Natural killer cell (primary cell): ENCODE measurements at regions not wholly inside any gene's neighbourhood (a gene's known extent, or its start where the extent isn't known, plus 50 kb on each side); places are given as distances from the start of the nearest gene placed in this dataset.

Experiments used
- ATAC-seq, 3 donors: fragments of 150-1000 bp in 2 of 3; fragments of 200-7000 bp in 1 of 3; cut with Tn5 transposase; 1 replicate in 1 of 3; 2 replicates in 2 of 3; pipeline ENCODE4 v1.10.0; 2021; ENCODE audit warnings: mild to moderate bottlenecking in 2 of 3, moderate library complexity in 2 of 3
- DNase-seq, 2 donors: peaks; one replicate each; pipeline versions ENCODE4 v3.0.0 to v3.0.0-alpha.2; 2013 to 2021; ENCODE audit warnings: mixed read lengths in 1 of 2
- H3K27ac ChIP-seq: one replicate; pipeline ENCODE4 v1.5.1; 2013; ENCODE audit warnings: mild to moderate bottlenecking, low read length
- H3K27me3 ChIP-seq: one replicate; pipeline ENCODE4 v1.6.1; 2013; ENCODE audit warnings: low read length; ENCODE audit not compliant: control insufficient read depth, insufficient read depth
- H3K36me3 ChIP-seq: one replicate; pipeline ENCODE4 v1.6.1; 2013; ENCODE audit warnings: low read length; ENCODE audit not compliant: control insufficient read depth, insufficient read depth
- H3K4me1 ChIP-seq: one replicate; pipeline ENCODE4 v1.6.1; 2013; ENCODE audit warnings: low read length; ENCODE audit not compliant: control insufficient read depth, insufficient read depth
- H3K4me3 ChIP-seq: one replicate; pipeline ENCODE4 v1.5.1; 2013; ENCODE audit warnings: low read length
- H3K9me3 ChIP-seq: one replicate; pipeline ENCODE4 v1.6.1; 2013; ENCODE audit warnings: low read length; ENCODE audit not compliant: control insufficient read depth, insufficient read depth
- H3K27ac Mint-ChIP-seq, 2 donors: one replicate each; pipeline ENCODE4 v1.8.0; 2022; ENCODE audit warnings: mild to moderate bottlenecking in 2 of 2, mixed read lengths in 2 of 2, moderate library complexity in 1 of 2
- H3K27me3 Mint-ChIP-seq, 2 donors: one replicate each; pipeline ENCODE4 v1.8.0; 2022; ENCODE audit warnings: low read depth in 2 of 2, mixed read lengths in 2 of 2
- H3K36me3 Mint-ChIP-seq: one replicate; pipeline ENCODE4 v1.8.0; 2022; ENCODE audit warnings: mixed read lengths
- H3K4me1 Mint-ChIP-seq, 2 donors: one replicate each; pipeline ENCODE4 v1.8.0; 2022; ENCODE audit warnings: mixed read lengths in 2 of 2
- H3K4me3 Mint-ChIP-seq: one replicate; pipeline ENCODE4 v1.8.0; 2022; ENCODE audit warnings: mild to moderate bottlenecking, moderate library complexity, mixed read lengths
- H3K9me3 Mint-ChIP-seq, 2 donors: one replicate each; pipeline ENCODE4 v1.8.0; 2022; ENCODE audit warnings: mixed read lengths in 2 of 2
- WGBS: methylation state at CpG from one replicate; pipeline ENCODE4 v1.1.7; 2013; ENCODE audit warnings: missing lambda C conversion rate; ENCODE audit not compliant: insufficient coverage; 5-methylcytosine and 5-hydroxymethylcytosine counted together
- intact Hi-C: fragments of 100-400 bp; cut with micrococcal nuclease; formaldehyde crosslinking; loops from one replicate; pipeline ENCODE4 v1.14.2; 2022
- TF ChIP-seq, protein P1 (sequence below): fragments of 200-600 bp; IDR thresholded peaks from one replicate; pipeline ENCODE4 v1.8.0; 2022; ENCODE audit warnings: antibody characterized with exemption

DNA sequence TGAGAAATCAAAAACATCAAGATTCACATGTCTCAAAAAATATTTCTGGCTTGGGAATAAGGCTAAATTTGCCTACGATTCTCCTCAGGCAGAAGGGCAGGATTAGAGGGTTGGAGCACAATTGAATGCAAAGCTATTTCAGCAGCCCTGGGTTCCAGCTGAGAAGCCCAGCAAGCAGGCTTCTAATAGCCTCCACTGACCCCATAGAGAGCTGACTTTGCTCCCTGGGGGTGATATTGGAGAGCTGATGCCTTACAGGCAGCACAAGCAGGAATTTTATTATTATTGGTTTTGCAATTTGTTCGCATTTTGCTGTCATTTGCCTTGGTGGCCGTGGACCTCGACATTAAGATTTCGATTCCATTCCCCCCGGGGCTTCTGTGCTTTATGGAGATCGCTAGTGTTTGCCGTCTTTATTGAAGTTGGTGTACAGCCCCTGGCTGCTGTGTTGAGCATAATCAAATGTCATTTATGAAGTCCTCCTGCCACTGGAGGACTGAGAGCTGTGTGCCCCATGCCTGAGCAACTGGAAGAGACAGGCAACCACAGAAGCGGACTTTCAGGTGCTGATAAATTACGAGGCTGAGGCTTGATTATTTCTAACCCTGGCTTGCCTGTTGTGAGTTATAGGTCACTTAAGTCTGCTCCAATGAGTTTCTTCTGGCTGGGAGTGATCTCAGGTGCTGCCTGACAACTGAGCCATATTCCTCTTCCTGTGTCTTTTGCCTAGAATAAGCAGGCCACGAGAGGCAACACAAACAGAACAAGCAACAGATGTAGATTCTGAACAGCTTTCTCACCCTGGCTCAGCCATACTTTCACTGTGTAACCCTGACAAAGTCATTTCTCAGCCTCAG, 518.4 kb upstream of the CAMK1G start:
- peaks cover 0 to 4% of the 10 kb centered on the region in 2 donors for H3K9me3 Mint-ChIP-seq
- no peak for DNase-seq
- no peak overlapping the region for H3K4me3 Mint-ChIP-seq
- H3K27ac ChIP-seq: no peak overlapping the region
- WGBS: 88% methylated on average over 11 of the region's 11 CpGs
- no peak overlapping the region for H3K27ac Mint-ChIP-seq
- H3K4me3 ChIP-seq: no peak overlapping the region
- H3K36me3 Mint-ChIP-seq: no peaks in the 10 kb centered on the region
- H3K27me3 Mint-ChIP-seq: peaks cover 3 to 6% of the 10 kb centered on the region in 2 donors
- no peaks in the 10 kb centered on the region for H3K36me3 ChIP-seq
- no peaks in the 10 kb centered on the region for H3K4me1 ChIP-seq
- no peaks in the 10 kb centered on the region for H3K4me1 Mint-ChIP-seq
- no peak for ATAC-seq
- H3K27me3 ChIP-seq: no peaks in the 10 kb centered on the region
- no peaks in the 10 kb centered on the region for H3K9me3 ChIP-seq
- TF ChIP-seq, protein P1, sequence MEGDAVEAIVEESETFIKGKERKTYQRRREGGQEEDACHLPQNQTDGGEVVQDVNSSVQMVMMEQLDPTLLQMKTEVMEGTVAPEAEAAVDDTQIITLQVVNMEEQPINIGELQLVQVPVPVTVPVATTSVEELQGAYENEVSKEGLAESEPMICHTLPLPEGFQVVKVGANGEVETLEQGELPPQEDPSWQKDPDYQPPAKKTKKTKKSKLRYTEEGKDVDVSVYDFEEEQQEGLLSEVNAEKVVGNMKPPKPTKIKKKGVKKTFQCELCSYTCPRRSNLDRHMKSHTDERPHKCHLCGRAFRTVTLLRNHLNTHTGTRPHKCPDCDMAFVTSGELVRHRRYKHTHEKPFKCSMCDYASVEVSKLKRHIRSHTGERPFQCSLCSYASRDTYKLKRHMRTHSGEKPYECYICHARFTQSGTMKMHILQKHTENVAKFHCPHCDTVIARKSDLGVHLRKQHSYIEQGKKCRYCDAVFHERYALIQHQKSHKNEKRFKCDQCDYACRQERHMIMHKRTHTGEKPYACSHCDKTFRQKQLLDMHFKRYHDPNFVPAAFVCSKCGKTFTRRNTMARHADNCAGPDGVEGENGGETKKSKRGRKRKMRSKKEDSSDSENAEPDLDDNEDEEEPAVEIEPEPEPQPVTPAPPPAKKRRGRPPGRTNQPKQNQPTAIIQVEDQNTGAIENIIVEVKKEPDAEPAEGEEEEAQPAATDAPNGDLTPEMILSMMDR: no peak
- intact Hi-C loops: no loop called here

DNA sequence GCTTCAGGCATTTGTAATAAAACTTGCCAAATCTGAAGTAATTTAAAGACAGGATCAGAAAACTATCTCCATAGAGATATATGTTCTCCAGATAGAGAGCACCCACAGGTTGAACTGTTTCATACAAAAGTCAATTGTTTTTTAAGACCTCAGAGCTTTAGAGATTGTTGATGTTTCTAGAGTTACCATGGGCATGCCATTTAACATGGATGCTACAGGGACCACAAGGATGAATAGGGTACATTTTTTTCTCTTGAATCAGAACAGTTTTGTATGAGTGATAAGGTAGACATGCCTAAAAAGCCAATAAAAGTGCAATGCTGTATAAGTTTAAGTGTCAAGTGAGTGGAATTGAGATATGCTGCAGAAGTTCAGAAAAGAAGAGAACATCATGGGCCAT, 511.0 kb upstream of the CAMK1G start:
- no peak overlapping the region for H3K27ac Mint-ChIP-seq
- ATAC-seq: no peak
- H3K4me3 ChIP-seq: no peak overlapping the region

DNA sequence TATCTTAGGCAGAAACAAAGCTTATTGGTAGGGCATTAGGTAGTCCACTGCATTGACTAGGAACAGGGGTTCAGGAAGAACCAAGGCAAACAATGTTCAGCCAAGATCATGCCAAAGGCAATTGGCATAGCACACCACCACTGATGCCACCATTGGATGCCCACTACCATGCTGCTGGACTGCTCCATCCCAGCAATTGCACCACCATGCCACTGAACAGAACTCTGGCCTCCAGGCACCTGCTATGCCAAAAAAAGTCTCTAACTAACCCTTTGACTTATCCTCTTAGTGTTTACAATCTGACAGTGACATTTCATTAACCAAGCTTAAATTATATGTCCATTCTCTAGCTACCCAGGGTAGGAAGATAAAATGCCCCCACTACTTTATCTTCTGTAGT, 509.6 kb upstream of the CAMK1G start:
- Mint-ChIP-seq H3K4me3 (no peak overlapping the region), H3K4me1 (no peaks in the 10 kb centered on the region), H3K27me3 (no peaks in the 10 kb centered on the region), H3K36me3 (no peaks in the 10 kb centered on the region), H3K27ac (no peak overlapping the region), H3K9me3 (peaks cover 0 to 3% of the 10 kb centered on the region in 2 donors)
- H3K4me3 ChIP-seq: no peak overlapping the region
- ATAC-seq: no peak
- TF ChIP-seq, protein P1: no peak
- no peak overlapping the region for H3K27ac ChIP-seq
- H3K27me3 ChIP-seq: no peaks in the 10 kb centered on the region
- H3K36me3 ChIP-seq: no peaks in the 10 kb centered on the region
- no peaks in the 10 kb centered on the region for H3K4me1 ChIP-seq
- H3K9me3 ChIP-seq: no peaks in the 10 kb centered on the region
- intact Hi-C loops: no loop called here
- DNase-seq: no peak

More for the DNA sequence above, 511.0 kb upstream of the CAMK1G start:
- Histone ChIP-seq H3K36me3 (no peaks in the 10 kb centered on the region), H3K27me3 (no peaks in the 10 kb centered on the region), H3K4me1 (no peaks in the 10 kb centered on the region), H3K27ac (no peak overlapping the region), H3K9me3 (no peaks in the 10 kb centered on the region)
- H3K9me3 Mint-ChIP-seq: peaks cover 0 to 3% of the 10 kb centered on the region in 2 donors
- H3K4me1 Mint-ChIP-seq: no peaks in the 10 kb centered on the region
- no peaks in the 10 kb centered on the region for H3K27me3 Mint-ChIP-seq
- DNase-seq: no peak
- no peaks in the 10 kb centered on the region for H3K36me3 Mint-ChIP-seq
- no peak overlapping the region for H3K4me3 Mint-ChIP-seq
- intact Hi-C loops: no loop called here
- TF ChIP-seq, protein P1: no peak
